ENCODE measurements at regions not wholly inside any gene's neighbourhood (a gene's known extent, or its start where the extent isn't known, plus 50 kb on each side); places are given as distances from the start of the nearest gene placed in this dataset.

- no TSS peak for BruUV-seq (replicated peaks)
- intact Hi-C loops (cut with micrococcal nuclease) (no loop called here), dilution Hi-C loops (cut with MboI; ENCODE audit: extremely low pct_ligation_motif_present, low sequenced_read_pairs) (no loop called here)
- H3K9me3 ChIP-seq (replicated peaks; ENCODE audit: control insufficient read depth, insufficient read depth, low read length): no peaks in the 10 kb centered on the region
- H4K20me1 ChIP-seq (replicated peaks; ENCODE audit: control insufficient read depth, extremely low read depth, insufficient read depth, low read length): no peaks in the 10 kb centered on the region
- no peak overlapping the region for H3K9ac ChIP-seq (replicated peaks; ENCODE audit: extremely low read depth, insufficient read depth, low read length)
- H3K4me2 ChIP-seq (ENCODE audit: insufficient read depth, low read length): no peak overlapping the region
- H3K9me1 ChIP-seq (replicated peaks; ENCODE audit: control insufficient read depth, extremely low read depth, insufficient read depth, low read length): no peaks in the 10 kb centered on the region
- FAIRE-seq: no peak
- no peak for DNase-seq (ENCODE audit: low read depth, low spot score)
- no peaks in the 10 kb centered on the region for H3K79me2 ChIP-seq (ENCODE audit: control insufficient read depth, insufficient read depth, low read length)
- H3K27me3 ChIP-seq (ENCODE audit: control insufficient read depth in 2 of 2, insufficient read depth in 2 of 2, low read length in 2 of 2): no peaks in the 10 kb centered on the region
- POLR2A ChIA-PET: no interaction called here
- H3K27ac ChIP-seq (ENCODE audit: insufficient read depth, low read depth, low read length): no peak overlapping the region
- CTCF ChIA-PET: no interaction called here
- H3K4me3 ChIP-seq (replicated peaks in 1 of 3; ENCODE audit: insufficient read depth in 1 of 3, low read depth in 1 of 3, low read length in 3 of 3): no peak overlapping the region
- peaks cover 6% of the 10 kb centered on the region for H3K4me1 ChIP-seq (ENCODE audit: control insufficient read depth, extremely low read depth, insufficient read depth, low read length)
- TF ChIP-seq JUN (IDR thresholded peaks at IDR 0.05; ENCODE audit: borderline replicate concordance, insufficient read depth, insufficient read length, low read depth) (no peak), CTCF (IDR thresholded peaks at IDR 0.05; ENCODE audit: extremely low read depth in 1 of 2, insufficient read depth in 1 of 2, low read depth in 1 of 2, low read length in 2 of 2) (no peak), FOS (IDR thresholded peaks at IDR 0.05; ENCODE audit: borderline replicate concordance, insufficient read depth, low read length) (no peak), MYC (IDR thresholded peaks at IDR 0.05; ENCODE audit: low read depth, low read length) (no peak), POLR2AphosphoS5 (IDR thresholded peaks at IDR 0.05; ENCODE audit: insufficient read depth, low read depth, low read length) (no peak), GATA2 (IDR thresholded peaks at IDR 0.05; ENCODE audit: insufficient read depth, insufficient read length, low read depth, low read length) (no peak), POLR2A (IDR thresholded peaks at IDR 0.05; ENCODE audit: low read depth, low read length) (no peak), MAX (IDR thresholded peaks at IDR 0.05; ENCODE audit: insufficient read depth, insufficient read length) (no peak), EZH2 (IDR thresholded peaks at IDR 0.05; ENCODE audit: borderline replicate concordance, low read depth, low read length, severe bottlenecking) (no peak)
- H3K36me3 ChIP-seq (ENCODE audit: control insufficient read depth in 2 of 2, extremely low read depth in 1 of 2, insufficient read depth in 2 of 2, low read length in 2 of 2): no peaks in the 10 kb centered on the region
- no peak overlapping the region for H2AFZ ChIP-seq (ENCODE audit: low read depth, low read length)
Observed at GRCh38 chr5:125376059-125376641, 629.7 kb upstream of the ZNF608 start.

All from endothelial cell of umbilical vein (primary cell).